Hepatocyte (in vitro differentiated cells): ENCODE measurements at regions not wholly inside any gene's neighbourhood (a gene's known extent, or its start where the extent isn't known, plus 50 kb on each side); places are given as distances from the start of the nearest gene placed in this dataset.

ENCODE experiments used
- EZH2 ChIP-seq: fragments of 200-600 bp; sonication (generic); IDR thresholded peaks from 2 replicates; pipeline ENCODE4 v1.6.1; 2016; ENCODE audit warnings: antibody characterized with exemption, mild to moderate bottlenecking, borderline replicate concordance
- TF ChIP-seq, protein P1 (sequence below): fragments of 200-600 bp; sonication (generic); IDR thresholded peaks from 2 replicates; pipeline ENCODE4 v1.5.1; 2016; ENCODE audit warnings: antibody characterized with exemption, mild to moderate bottlenecking; ENCODE audit not compliant: poor library complexity

GRCh38 chr9:126052791-126053190 lies 273.8 kb upstream of the MVB12B start:
- no peak for TF ChIP-seq EZH2
- TF ChIP-seq, protein P1, sequence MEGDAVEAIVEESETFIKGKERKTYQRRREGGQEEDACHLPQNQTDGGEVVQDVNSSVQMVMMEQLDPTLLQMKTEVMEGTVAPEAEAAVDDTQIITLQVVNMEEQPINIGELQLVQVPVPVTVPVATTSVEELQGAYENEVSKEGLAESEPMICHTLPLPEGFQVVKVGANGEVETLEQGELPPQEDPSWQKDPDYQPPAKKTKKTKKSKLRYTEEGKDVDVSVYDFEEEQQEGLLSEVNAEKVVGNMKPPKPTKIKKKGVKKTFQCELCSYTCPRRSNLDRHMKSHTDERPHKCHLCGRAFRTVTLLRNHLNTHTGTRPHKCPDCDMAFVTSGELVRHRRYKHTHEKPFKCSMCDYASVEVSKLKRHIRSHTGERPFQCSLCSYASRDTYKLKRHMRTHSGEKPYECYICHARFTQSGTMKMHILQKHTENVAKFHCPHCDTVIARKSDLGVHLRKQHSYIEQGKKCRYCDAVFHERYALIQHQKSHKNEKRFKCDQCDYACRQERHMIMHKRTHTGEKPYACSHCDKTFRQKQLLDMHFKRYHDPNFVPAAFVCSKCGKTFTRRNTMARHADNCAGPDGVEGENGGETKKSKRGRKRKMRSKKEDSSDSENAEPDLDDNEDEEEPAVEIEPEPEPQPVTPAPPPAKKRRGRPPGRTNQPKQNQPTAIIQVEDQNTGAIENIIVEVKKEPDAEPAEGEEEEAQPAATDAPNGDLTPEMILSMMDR = no peak
